Mammary epithelial cell (primary cell): ENCODE measurements at regions not wholly inside any gene's neighbourhood (a gene's known extent, or its start where the extent isn't known, plus 50 kb on each side); places are given as distances from the start of the nearest gene placed in this dataset.

ENCODE experiments used
- CTCF ChIP-seq, 2 donors: IDR thresholded peaks in 1 of 2; conservative IDR thresholded peaks in 1 of 2; 2 replicates each; pipeline ENCODE4 v1.5.1; 2011 to 2012; ENCODE audit warnings: inconsistent platforms in 2 of 2, low read length in 2 of 2, mild to moderate bottlenecking in 2 of 2, control low read depth in 1 of 2, low read depth in 1 of 2; ENCODE audit not compliant: insufficient read depth in 1 of 2; ENCODE audit errors: extremely low read depth in 1 of 2
- EZH2 ChIP-seq: IDR thresholded peaks from 2 replicates; pipeline ENCODE4 v1.6.1; 2012; ENCODE audit warnings: low read length, inconsistent platforms, borderline replicate concordance

GRCh38 chr14:34111505-34111904 lies 160.6 kb upstream of the EGLN3 start:
- TF ChIP-seq CTCF (conservative IDR thresholded peaks at IDR 0.05 in 1 of 2, IDR thresholded peaks at IDR 0.05 in 1 of 2; ENCODE audit: extremely low read depth in 1 of 2, insufficient read depth in 1 of 2, low read depth in 1 of 2, low read length in 2 of 2) (no peak), EZH2 (no peak)
